D721Med (cell line): ENCODE measurements at regions not wholly inside any gene's neighbourhood (a gene's known extent, or its start where the extent isn't known, plus 50 kb on each side); places are given as distances from the start of the nearest gene placed in this dataset.
"Not testable (repeated sequence)": the region's sequence is repeated elsewhere in the genome, so short reads cannot be mapped to it uniquely, and the experiment has no call there.

Experiments
- DNase-seq: peaks from one replicate; pipeline ENCODE4 v3.0.0; 2011; ENCODE audit warnings: low spot score; ENCODE audit not compliant: insufficient read length
- FAIRE-seq: peaks from 2 replicates; lab custom pipeline; 2011; peaks lifted over from hg19 to GRCh38; lab: Jason Lieb, UNC
- TF ChIP-seq, protein P1 (sequence below): IDR thresholded peaks from 2 replicates; pipeline ENCODE4 v1.5.1; 2012; ENCODE audit warnings: mild to moderate bottlenecking, control low read depth; ENCODE audit not compliant: insufficient read depth; ENCODE audit errors: missing control alignments

DNA sequence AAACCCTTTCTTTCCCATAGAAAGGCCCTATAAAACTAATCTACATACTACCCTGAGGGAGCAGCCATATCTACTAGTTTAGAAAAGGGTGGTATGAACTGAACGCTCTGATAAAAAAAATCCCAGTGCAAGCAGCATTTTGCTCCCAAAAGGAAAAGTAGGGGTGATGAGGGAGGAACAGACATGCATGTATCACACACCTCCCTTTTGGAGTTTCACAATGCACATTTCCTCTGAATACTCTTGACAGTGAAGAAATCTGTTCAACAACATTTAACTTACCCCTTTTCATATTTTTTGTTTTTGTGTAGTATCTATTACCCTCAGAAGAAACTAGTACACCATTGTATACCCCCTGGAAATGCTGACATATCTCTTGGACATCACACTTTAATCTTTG is 411.4 kb downstream of the MAT2B start:
- no peak for DNase-seq
- FAIRE-seq = no peak

DNA sequence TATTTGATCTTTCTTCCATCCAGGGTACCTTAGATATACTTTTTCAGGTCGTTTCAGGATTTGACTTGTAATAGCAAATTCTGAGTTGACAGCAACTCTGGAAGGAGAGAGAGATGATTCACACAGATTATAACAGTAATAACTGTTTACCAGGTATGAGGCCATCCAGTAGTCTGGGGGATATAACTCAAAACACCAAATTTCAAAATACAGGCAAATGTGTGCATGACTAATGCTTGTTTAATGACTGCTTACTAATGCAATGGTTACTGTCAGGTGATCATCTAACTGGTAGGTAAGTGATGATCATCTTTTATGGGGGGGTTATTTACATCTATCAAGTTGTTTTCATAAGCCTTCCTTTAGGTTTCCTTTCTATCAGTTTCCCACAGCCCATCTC is 412.3 kb downstream of the MAT2B start:
- no peak for FAIRE-seq
- TF ChIP-seq, protein P1, sequence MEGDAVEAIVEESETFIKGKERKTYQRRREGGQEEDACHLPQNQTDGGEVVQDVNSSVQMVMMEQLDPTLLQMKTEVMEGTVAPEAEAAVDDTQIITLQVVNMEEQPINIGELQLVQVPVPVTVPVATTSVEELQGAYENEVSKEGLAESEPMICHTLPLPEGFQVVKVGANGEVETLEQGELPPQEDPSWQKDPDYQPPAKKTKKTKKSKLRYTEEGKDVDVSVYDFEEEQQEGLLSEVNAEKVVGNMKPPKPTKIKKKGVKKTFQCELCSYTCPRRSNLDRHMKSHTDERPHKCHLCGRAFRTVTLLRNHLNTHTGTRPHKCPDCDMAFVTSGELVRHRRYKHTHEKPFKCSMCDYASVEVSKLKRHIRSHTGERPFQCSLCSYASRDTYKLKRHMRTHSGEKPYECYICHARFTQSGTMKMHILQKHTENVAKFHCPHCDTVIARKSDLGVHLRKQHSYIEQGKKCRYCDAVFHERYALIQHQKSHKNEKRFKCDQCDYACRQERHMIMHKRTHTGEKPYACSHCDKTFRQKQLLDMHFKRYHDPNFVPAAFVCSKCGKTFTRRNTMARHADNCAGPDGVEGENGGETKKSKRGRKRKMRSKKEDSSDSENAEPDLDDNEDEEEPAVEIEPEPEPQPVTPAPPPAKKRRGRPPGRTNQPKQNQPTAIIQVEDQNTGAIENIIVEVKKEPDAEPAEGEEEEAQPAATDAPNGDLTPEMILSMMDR = no peak
- no peak for DNase-seq

More for the DNA sequence above, 411.4 kb downstream of the MAT2B start:
- TF ChIP-seq, protein P1 = no peak

DNA sequence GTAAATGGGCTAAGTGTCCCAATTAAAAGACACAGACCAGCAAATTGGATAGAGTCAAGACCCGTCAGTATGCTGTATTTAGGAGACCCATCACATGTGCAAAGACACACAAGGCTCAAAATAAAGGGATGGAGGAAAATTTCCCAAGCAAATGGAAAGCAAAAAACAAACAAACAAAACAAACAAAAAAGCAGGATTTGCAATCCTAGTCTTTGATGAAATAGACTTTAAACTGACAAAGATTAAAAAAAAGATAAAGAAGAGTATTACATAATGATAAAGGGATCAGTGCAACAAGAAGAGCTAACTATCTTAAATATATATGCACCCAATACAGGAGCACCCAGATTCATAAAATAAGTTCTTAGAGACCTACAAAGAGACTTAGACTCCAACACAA is 429.6 kb downstream of the MAT2B start:
- not testable (repeated sequence) for FAIRE-seq, DNase-seq

DNA sequence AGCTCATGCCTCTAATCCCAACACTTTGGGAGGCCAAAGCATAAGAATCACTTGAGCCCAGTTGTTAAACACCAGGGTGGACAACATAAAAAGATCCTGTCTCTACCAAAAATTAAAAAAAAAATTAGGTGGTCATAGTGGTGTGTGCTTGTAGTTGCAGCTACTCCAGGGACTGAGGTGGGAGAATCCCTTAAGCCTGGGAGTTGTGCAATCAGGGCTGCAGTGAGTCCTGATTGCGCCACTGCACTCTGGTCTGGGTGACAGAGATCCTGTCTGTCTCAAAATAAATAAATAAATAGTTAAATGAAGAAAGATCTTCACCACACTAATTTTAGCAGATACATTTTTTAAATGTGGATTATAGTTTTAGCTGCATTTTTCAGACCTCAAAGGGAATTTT is 433.2 kb downstream of the MAT2B start:
- DNase-seq = no peak
- TF ChIP-seq, protein P1 = no peak
- no peak for FAIRE-seq

DNA sequence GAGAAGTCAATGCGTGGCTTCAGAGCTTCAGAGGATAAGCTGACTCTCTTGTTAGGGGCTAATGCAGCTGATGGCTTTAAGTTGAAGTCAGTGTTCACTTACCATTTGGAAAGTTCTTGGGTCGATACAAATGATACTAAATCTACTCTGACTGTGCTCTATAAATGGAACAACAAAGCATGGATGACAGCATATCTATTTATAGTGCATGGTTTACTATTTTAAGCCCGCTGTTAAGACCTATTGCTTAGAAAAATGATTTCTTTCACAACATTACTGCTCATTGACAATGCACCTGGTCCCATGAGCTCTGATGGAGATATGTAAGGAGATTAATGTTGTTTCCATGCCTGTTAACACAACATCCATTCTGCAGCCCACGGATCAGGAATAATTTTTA is 435.7 kb downstream of the MAT2B start:
- TF ChIP-seq, protein P1 = no peak
- no peak for DNase-seq
- FAIRE-seq = no peak

DNA sequence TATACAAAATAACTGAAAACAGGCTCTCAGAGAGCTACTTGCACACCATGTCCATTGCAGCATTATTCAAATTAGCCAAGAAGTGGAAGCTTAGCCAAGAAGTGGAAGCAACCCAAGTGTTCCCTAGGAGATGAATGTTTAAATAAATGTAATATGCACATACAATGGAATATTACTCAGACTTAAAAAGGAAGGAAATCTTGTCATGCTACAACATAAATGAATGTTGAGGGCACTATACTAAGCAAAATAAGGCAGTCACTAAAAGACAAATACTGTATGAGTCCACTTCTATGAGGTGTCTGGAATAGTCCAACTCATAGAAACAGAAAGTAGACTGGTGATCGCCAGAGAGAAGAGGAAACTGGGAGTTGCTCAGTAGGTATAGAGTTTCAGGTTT is 438.1 kb downstream of the MAT2B start:
- FAIRE-seq = no peak
- TF ChIP-seq, protein P1 = no peak
- no peak for DNase-seq

DNA sequence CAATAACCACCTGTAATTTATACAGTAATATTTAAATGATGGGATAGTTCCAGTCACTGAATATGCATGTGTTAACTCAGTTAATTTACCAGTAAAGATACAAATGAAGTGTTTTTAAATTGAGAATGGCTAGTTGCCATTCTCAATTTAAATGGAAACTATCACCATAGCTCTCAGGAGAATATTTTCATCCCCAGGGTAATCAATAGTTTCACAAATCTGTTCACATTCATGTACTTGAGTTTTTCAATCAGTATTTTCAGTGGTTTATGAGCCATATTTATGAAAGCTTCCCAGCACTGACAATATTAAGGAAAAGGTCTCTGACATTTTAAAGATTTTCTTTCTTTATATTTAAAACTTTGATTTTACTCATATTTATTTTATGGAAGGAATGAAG is 439.3 kb downstream of the MAT2B start:
- DNase-seq (no peak), FAIRE-seq (no peak)
- TF ChIP-seq, protein P1 = no peak

DNA sequence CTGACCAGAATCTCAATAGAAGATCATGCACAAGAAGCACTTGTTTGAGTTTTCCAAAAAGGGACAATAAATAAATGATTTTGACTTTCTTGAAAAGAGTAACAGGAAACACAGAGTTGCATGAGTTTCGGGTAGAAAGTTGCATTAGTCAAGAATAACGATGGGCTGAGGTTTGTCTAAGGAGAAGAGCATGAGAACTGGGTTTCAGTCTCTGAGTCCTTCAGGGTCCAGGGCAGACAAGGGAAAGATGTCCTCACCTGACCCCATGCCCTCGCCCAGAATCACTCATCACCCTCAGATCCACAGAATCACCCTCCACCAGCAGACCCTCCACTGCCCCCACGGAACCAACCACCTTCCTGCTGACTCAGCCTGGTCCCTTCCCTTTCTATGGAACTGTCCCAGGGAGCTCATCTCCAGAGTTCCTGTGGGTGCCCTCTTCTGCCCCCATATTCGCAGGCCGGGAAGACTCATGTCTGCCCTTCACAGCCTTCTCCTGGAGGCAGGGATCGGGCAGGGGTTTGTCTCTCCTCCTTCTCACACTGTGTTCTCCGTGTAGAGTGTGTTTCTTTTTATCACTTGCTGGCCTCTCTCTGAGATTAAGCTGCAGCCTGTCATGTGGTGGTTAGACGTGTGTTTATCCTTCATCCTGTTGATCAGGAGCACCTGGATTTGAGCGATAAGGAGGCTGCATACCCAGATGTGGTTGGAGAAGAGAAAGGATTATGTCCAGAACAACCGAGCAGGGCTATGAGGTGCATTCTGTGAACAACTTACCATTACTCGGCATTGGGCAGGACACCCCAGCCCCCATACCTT is 442.6 kb downstream of the MAT2B start:
- FAIRE-seq = no peak
- DNase-seq = no peak
- TF ChIP-seq, protein P1 = no peak
